HEK293 (cell line): ENCODE measurements at regions not wholly inside any gene's neighbourhood (a gene's known extent, or its start where the extent isn't known, plus 50 kb on each side); places are given as distances from the start of the nearest gene placed in this dataset.

Experiments used
- OVOL3 ChIP-seq: fragments of 450-650 bp; formaldehyde crosslinking; IDR thresholded peaks from 2 replicates; pipeline ENCODE4 v1.5.1; 2016; ENCODE audit warnings: missing biosample characterization, missing genetic modification characterization
- SETDB1 ChIP-seq: IDR thresholded peaks from one replicate; pipeline ENCODE4 v1.6.1; 2017; ENCODE audit warnings: mild to moderate bottlenecking, low read length, moderate library complexity, mixed read lengths; ENCODE audit not compliant: insufficient read length
- ZBTB1 ChIP-seq: fragments of 450-650 bp; formaldehyde crosslinking; IDR thresholded peaks from 2 replicates; pipeline ENCODE4 v1.5.1; 2016; ENCODE audit warnings: missing biosample characterization, missing genetic modification characterization
- ZEB2 ChIP-seq: fragments of 450-650 bp; formaldehyde crosslinking; IDR thresholded peaks from 2 replicates; pipeline ENCODE4 v1.5.1; 2016; ENCODE audit warnings: missing biosample characterization, missing genetic modification characterization
- ZNF76 ChIP-seq: fragments of 450-650 bp; formaldehyde crosslinking; IDR thresholded peaks from 2 replicates; pipeline ENCODE4; 2016; ENCODE audit warnings: low read depth, missing biosample characterization, missing genetic modification characterization, borderline replicate concordance
- ZNF777 ChIP-seq: fragments of 450-650 bp; formaldehyde crosslinking; IDR thresholded peaks from 2 replicates; pipeline ENCODE4 v1.5.1; 2017; ENCODE audit warnings: missing biosample characterization, missing genetic modification characterization, borderline replicate concordance
- ZNF837 ChIP-seq: fragments of 450-650 bp; formaldehyde crosslinking; IDR thresholded peaks from 2 replicates; pipeline ENCODE4 v1.5.1; 2016; ENCODE audit warnings: missing biosample characterization, missing genetic modification characterization
- TF ChIP-seq, protein P1 (sequence below): fragments of 450-650 bp; formaldehyde crosslinking; IDR thresholded peaks from 2 replicates; pipeline ENCODE4 v1.5.1; 2016; ENCODE audit warnings: missing biosample characterization, missing genetic modification characterization
- TF ChIP-seq, protein P2 (sequence below): fragments of 450-650 bp; formaldehyde crosslinking; IDR thresholded peaks from 2 replicates; pipeline ENCODE4 v1.5.1; 2016; ENCODE audit warnings: missing biosample characterization, missing genetic modification characterization
- TF ChIP-seq, protein P3 (sequence below): fragments of 450-650 bp; formaldehyde crosslinking; IDR thresholded peaks from 2 replicates; pipeline ENCODE4 v1.5.1; 2016; ENCODE audit warnings: missing biosample characterization, missing genetic modification characterization
- TF ChIP-seq, protein P4 (sequence below): IDR thresholded peaks from 2 replicates; pipeline ENCODE4 v1.6.1; 2011; ENCODE audit warnings: mild to moderate bottlenecking, low read depth, low read length, borderline replicate concordance
- TF ChIP-seq, protein P5 (sequence below): fragments of 450-650 bp; formaldehyde crosslinking; IDR thresholded peaks from 2 replicates; pipeline ENCODE4 v1.5.1; 2016; ENCODE audit warnings: missing biosample characterization, missing genetic modification characterization

DNA sequence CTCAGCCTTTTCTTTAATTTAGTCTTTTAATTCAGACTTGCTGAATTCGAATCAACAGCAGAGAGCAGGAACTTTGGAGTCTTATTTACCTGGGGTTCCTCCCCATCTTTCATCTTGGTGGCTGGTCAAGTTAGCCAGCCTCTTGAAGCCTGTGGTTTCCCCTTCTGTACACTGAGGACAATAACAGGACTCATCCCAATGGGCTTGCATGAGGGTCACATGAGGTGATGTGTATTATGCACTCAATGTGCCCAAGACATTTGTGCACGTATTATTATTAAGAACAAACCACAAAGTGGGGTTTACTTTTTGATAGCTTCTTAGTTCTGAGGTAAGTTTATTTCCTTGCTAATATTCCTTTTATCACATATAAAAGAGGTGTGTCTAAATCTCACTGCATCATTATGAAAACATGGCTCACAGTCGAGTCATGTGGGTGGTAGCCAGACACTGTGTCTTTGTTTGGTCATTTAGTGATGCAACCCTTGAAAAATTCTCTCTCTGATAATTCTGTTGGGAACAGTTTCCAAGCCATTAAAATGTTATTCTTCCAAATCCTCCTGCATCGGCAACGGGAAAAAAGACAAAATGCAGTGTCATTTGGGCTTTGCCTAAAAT lies 86.5 kb upstream of the GRB10 start:
- TF ChIP-seq SETDB1, result no peak
- TF ChIP-seq, protein P1, sequence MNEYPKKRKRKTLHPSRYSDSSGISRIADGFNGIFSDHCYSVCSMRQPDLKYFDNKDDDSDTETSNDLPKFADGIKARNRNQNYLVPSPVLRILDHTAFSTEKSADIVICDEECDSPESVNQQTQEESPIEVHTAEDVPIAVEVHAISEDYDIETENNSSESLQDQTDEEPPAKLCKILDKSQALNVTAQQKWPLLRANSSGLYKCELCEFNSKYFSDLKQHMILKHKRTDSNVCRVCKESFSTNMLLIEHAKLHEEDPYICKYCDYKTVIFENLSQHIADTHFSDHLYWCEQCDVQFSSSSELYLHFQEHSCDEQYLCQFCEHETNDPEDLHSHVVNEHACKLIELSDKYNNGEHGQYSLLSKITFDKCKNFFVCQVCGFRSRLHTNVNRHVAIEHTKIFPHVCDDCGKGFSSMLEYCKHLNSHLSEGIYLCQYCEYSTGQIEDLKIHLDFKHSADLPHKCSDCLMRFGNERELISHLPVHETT, result no peak
- TF ChIP-seq, protein P2, sequence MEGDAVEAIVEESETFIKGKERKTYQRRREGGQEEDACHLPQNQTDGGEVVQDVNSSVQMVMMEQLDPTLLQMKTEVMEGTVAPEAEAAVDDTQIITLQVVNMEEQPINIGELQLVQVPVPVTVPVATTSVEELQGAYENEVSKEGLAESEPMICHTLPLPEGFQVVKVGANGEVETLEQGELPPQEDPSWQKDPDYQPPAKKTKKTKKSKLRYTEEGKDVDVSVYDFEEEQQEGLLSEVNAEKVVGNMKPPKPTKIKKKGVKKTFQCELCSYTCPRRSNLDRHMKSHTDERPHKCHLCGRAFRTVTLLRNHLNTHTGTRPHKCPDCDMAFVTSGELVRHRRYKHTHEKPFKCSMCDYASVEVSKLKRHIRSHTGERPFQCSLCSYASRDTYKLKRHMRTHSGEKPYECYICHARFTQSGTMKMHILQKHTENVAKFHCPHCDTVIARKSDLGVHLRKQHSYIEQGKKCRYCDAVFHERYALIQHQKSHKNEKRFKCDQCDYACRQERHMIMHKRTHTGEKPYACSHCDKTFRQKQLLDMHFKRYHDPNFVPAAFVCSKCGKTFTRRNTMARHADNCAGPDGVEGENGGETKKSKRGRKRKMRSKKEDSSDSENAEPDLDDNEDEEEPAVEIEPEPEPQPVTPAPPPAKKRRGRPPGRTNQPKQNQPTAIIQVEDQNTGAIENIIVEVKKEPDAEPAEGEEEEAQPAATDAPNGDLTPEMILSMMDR (tag by site-specific recombination), result no peak
- TF ChIP-seq, protein P3, sequence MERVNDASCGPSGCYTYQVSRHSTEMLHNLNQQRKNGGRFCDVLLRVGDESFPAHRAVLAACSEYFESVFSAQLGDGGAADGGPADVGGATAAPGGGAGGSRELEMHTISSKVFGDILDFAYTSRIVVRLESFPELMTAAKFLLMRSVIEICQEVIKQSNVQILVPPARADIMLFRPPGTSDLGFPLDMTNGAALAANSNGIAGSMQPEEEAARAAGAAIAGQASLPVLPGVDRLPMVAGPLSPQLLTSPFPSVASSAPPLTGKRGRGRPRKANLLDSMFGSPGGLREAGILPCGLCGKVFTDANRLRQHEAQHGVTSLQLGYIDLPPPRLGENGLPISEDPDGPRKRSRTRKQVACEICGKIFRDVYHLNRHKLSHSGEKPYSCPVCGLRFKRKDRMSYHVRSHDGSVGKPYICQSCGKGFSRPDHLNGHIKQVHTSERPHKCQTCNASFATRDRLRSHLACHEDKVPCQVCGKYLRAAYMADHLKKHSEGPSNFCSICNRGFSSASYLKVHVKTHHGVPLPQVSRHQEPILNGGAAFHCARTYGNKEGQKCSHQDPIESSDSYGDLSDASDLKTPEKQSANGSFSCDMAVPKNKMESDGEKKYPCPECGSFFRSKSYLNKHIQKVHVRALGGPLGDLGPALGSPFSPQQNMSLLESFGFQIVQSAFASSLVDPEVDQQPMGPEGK (tag by site-specific recombination), result no peak
- no peak for TF ChIP-seq OVOL3
- no peak for TF ChIP-seq ZNF76 (tag by site-specific recombination)
- TF ChIP-seq, protein P4, sequence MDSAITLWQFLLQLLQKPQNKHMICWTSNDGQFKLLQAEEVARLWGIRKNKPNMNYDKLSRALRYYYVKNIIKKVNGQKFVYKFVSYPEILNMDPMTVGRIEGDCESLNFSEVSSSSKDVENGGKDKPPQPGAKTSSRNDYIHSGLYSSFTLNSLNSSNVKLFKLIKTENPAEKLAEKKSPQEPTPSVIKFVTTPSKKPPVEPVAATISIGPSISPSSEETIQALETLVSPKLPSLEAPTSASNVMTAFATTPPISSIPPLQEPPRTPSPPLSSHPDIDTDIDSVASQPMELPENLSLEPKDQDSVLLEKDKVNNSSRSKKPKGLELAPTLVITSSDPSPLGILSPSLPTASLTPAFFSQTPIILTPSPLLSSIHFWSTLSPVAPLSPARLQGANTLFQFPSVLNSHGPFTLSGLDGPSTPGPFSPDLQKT, result no peak
- no peak for TF ChIP-seq ZEB2
- TF ChIP-seq ZBTB1, result no peak
- no peak for TF ChIP-seq ZNF837
- no peak for TF ChIP-seq ZNF777 (tag by site-specific recombination)
- TF ChIP-seq, protein P5, sequence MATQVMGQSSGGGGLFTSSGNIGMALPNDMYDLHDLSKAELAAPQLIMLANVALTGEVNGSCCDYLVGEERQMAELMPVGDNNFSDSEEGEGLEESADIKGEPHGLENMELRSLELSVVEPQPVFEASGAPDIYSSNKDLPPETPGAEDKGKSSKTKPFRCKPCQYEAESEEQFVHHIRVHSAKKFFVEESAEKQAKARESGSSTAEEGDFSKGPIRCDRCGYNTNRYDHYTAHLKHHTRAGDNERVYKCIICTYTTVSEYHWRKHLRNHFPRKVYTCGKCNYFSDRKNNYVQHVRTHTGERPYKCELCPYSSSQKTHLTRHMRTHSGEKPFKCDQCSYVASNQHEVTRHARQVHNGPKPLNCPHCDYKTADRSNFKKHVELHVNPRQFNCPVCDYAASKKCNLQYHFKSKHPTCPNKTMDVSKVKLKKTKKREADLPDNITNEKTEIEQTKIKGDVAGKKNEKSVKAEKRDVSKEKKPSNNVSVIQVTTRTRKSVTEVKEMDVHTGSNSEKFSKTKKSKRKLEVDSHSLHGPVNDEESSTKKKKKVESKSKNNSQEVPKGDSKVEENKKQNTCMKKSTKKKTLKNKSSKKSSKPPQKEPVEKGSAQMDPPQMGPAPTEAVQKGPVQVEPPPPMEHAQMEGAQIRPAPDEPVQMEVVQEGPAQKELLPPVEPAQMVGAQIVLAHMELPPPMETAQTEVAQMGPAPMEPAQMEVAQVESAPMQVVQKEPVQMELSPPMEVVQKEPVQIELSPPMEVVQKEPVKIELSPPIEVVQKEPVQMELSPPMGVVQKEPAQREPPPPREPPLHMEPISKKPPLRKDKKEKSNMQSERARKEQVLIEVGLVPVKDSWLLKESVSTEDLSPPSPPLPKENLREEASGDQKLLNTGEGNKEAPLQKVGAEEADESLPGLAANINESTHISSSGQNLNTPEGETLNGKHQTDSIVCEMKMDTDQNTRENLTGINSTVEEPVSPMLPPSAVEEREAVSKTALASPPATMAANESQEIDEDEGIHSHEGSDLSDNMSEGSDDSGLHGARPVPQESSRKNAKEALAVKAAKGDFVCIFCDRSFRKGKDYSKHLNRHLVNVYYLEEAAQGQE (tag by site-specific recombination), result no peak
